Caki2 (cell line): ENCODE measurements at regions not wholly inside any gene's neighbourhood (a gene's known extent, or its start where the extent isn't known, plus 50 kb on each side); places are given as distances from the start of the nearest gene placed in this dataset.
"Not testable (repeated sequence)": the region's sequence is repeated elsewhere in the genome, so short reads cannot be mapped to it uniquely, and the experiment has no call there.

Experiments used
- DNase-seq: peaks from one replicate; pipeline ENCODE4 v3.0.0-alpha.2; 2015; ENCODE audit warnings: low read depth
- in situ Hi-C: cut with HindIII; loops from 2 replicates; pipeline ENCODE4 v1.10.0; 2016; ENCODE audit warnings: low sequenced_read_pairs, low pct_unique_long_range_greater_than_20kb, mixed read lengths

DNA sequence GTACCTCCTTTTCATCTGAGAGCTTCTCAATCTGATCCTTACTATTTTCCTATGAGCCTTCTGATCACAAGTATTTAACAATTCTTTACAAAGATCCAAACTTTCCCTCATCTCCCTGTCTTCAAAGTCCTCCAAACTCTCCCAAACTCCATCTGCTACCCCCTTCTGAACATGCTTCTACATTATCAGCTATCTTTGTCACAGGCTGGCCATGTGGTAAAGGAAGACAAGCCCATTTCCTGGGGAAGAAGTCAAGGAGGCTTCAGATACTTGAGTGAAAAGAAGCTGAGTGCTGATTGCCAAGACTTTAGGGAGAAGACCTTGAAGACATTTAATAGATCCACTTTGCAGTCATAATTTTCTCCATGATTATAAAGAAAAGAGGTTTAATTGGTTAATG, 231.4 kb downstream of the CWH43 start:
- in situ Hi-C loops = no loop called here

GRCh38 chr4:49218094-49218493, 232.0 kb downstream of the CWH43 start:
- in situ Hi-C loops, DNase-seq: not testable (repeated sequence)

More for the DNA sequence above, 231.4 kb downstream of the CWH43 start:
- DNase-seq = no peak

GRCh38 chr4:49218931-49219330, 232.9 kb downstream of the CWH43 start:
- DNase-seq, in situ Hi-C loops: not testable (repeated sequence)

- DNase-seq = not testable (repeated sequence)
Observed at GRCh38 chr4:49219489-49220225, 233.6 kb downstream of the CWH43 start.

GRCh38 chr4:49221209-49221608, 235.1 kb downstream of the CWH43 start:
- in situ Hi-C loops = no loop called here

More at GRCh38 chr4:49219489-49220225, 233.6 kb downstream of the CWH43 start:
- in situ Hi-C loops = not testable (repeated sequence)

GRCh38 chr4:49222810-49223209, 236.7 kb downstream of the CWH43 start:
- DNase-seq, in situ Hi-C loops: not testable (repeated sequence)

More at GRCh38 chr4:49221209-49221608, 235.1 kb downstream of the CWH43 start:
- no peak for DNase-seq

- in situ Hi-C loops, DNase-seq: not testable (repeated sequence)
Observed at GRCh38 chr4:49226216-49226866, 240.3 kb downstream of the CWH43 start.

DNA sequence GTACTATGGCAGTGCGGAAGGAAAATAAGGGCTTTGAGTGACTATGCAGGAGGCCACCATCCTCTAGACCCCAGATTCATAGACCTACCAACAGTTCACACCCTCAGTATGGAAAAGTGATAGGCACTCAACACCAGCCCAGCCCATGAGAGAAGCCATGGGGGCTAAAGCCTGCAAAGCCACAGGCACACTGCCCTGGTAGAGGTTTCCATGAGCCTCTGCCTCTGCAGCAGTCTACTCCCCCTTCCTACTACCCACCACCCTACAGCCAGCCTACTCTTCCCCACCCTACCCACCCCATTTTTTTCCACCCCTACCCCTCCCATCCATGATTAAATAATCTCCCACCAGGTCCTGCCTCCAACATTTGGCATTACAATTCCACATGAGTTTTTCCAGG, 241.9 kb downstream of the CWH43 start:
- in situ Hi-C loops, DNase-seq: not testable (repeated sequence)

GRCh38 chr4:49229243-49229642, 243.2 kb downstream of the CWH43 start:
- DNase-seq, in situ Hi-C loops: not testable (repeated sequence)

- in situ Hi-C loops, DNase-seq: not testable (repeated sequence)
Observed at GRCh38 chr4:49229713-49230112, 243.6 kb downstream of the CWH43 start.

- in situ Hi-C loops, DNase-seq: not testable (repeated sequence)
Observed at GRCh38 chr4:49233346-49233745, 247.3 kb downstream of the CWH43 start.

- in situ Hi-C loops = not testable (repeated sequence)
Observed at GRCh38 chr4:49233749-49234148, 247.7 kb downstream of the CWH43 start.

DNA sequence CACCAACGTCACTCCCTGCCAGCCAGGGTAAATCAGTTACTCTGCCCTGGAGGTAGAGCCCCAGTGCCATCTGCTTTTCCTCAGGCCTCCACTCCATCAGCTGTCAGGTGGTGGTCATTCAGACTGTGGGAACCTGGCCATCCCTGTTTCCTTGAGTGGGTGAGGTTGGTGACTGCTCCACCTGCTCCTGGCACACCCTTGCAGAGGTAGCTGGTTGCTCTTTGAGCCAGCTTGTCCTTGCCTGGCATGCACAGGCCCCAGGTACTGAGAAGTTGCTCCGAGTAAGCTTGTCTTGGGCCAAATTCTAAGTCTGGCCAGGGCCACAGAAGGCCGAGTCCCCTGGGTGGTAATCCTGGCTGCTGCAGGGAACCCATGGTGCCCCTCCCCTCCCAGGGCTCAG, 248.3 kb downstream of the CWH43 start:
- DNase-seq, in situ Hi-C loops: not testable (repeated sequence)

More at GRCh38 chr4:49233749-49234148, 247.7 kb downstream of the CWH43 start:
- not testable (repeated sequence) for DNase-seq

DNA sequence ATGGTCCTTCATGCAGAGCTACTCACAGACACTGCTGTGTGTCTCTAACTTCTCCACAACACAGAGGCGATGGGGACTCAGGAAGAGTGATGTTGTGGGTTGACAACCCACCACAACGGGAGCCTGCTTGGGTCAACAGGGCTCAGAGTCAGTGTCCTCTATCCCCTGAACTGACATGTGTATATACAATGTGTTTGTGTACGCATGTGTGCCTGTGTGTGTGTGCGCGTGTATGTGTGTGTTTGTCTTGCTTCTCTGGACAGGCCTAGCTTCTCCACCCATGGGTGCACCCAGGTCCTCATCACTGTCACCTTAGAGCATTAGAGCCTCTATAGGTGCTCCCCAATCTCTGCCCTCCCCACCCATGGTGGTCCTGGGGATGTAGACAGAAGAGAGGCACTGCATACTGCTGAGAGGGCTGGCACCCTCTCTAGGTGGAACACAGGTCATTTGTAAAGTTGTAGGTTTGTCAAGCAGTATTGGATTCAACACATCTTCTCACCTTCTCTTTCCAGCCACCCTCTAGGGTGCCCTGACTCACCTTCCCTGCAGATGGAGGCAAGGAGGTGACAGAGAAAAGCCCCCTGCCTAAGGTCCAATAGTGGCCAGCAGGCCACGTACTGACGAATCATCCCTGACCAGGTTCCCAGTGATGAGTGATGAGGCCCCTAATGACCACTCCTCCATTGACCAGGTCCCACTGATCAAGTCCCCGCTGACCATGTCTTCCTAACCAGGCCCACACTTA, 249.5 kb downstream of the CWH43 start:
- DNase-seq, in situ Hi-C loops: not testable (repeated sequence)

DNA sequence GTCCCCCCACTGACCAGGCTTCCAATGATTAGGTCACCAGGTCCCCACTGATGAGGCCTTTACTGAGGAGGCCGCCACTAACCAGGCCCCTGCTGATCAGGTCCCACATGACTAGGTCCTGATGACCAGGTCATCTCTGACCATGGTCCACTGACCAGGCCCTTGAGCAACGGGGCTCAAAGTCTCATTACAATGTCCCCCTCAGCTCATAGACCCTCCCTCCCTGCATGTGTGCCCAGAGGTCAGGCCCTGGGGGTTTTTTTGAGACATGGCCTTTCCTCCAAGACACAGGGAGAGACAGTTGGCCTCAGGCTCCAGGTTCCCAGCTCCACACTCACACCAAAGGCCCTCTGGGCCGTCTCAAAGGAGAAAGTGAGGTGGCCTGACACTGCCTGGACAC, 250.4 kb downstream of the CWH43 start:
- DNase-seq, in situ Hi-C loops: not testable (repeated sequence)

GRCh38 chr4:49241295-49241694, 255.2 kb downstream of the CWH43 start:
- in situ Hi-C loops, DNase-seq: not testable (repeated sequence)

GRCh38 chr4:49262786-49263185, 276.7 kb downstream of the CWH43 start:
- in situ Hi-C loops = not testable (repeated sequence)

DNA sequence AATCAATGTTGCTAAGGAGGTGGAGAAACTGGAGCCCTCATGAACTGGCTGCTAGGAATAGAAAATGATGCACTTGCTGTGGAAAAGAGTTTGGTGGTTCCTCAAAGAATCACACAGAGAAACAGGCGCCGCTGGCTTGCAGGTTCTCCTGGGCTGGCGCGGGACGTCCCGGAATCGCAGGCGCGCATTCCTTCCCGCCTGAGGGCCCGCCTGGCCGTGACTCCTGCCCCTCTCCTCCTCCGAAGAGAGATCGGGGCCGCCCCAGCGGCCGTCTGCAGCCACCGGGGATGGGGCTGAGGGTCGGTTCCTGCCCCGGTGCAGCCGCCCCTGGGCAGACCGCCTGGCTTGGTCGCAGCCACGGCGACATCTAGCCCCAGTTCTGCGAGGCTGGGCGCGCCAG, 284.4 kb downstream of the CWH43 start:
- in situ Hi-C loops, DNase-seq: not testable (repeated sequence)

More at GRCh38 chr4:49262786-49263185, 276.7 kb downstream of the CWH43 start:
- DNase-seq = not testable (repeated sequence)
